ENCODE measurements at regions not wholly inside any gene's neighbourhood (a gene's known extent, or its start where the extent isn't known, plus 50 kb on each side); places are given as distances from the start of the nearest gene placed in this dataset.

- no peak for TF ChIP-seq CTCF (IDR thresholded peaks at IDR 0.05 in 8 of 11, conservative IDR thresholded peaks at IDR 0.05 in 3 of 11)
- no peak for TF ChIP-seq POLR2AphosphoS5 (IDR thresholded peaks at IDR 0.05)
- no peak for TF ChIP-seq POLR2A (IDR thresholded peaks at IDR 0.05)
These were observed 339.7 kb downstream of the MYCN start for GRCh38 chr2:16280081-16280480.
